IPS DF 4.7 (cell line): ENCODE measurements at regions not wholly inside any gene's neighbourhood (a gene's known extent, or its start where the extent isn't known, plus 50 kb on each side); places are given as distances from the start of the nearest gene placed in this dataset.
"Not testable (repeated sequence)": the region's sequence is repeated elsewhere in the genome, so short reads cannot be mapped to it uniquely, and the experiment has no call there.

ENCODE experiments used
- DNase-seq: peaks from one replicate; pipeline ENCODE4 v3.0.0-alpha.2; 2013; ENCODE audit warnings: low spot score; ENCODE audit errors: extremely low read depth

- no peak for DNase-seq
Measured at GRCh38 chr4:177237291-177237690, 72.4 kb upstream of the NEIL3 start.

GRCh38 chr4:177239477-177239876 is 70.2 kb upstream of the NEIL3 start:
- DNase-seq = no peak

- no peak for DNase-seq
Measured at GRCh38 chr4:177239878-177240277, 69.8 kb upstream of the NEIL3 start.

GRCh38 chr4:177242651-177243286 is 66.9 kb upstream of the NEIL3 start:
- DNase-seq = no peak

GRCh38 chr4:177246641-177247584 is 62.8 kb upstream of the NEIL3 start:
- DNase-seq = no peak

GRCh38 chr4:177250056-177250696 is 59.5 kb upstream of the NEIL3 start:
- peak; percentile 56 for DNase-seq

- no peak for DNase-seq
Measured at GRCh38 chr4:177251237-177251636, 58.4 kb upstream of the NEIL3 start.

GRCh38 chr4:177255359-177255758 is 54.3 kb upstream of the NEIL3 start:
- DNase-seq = no peak

GRCh38 chr4:177256950-177257349 is 52.7 kb upstream of the NEIL3 start:
- DNase-seq = no peak

- DNase-seq = not testable (repeated sequence)
Measured at GRCh38 chr4:177259466-177259865, 50.2 kb upstream of the NEIL3 start.
